Common myeloid progenitor, CD34-positive (primary cell): ENCODE measurements at regions not wholly inside any gene's neighbourhood (a gene's known extent, or its start where the extent isn't known, plus 50 kb on each side); places are given as distances from the start of the nearest gene placed in this dataset.

Experiments
- CTCF ChIA-PET: fragments of 350-600 bp; sonication (Branson Sonifier 250); formaldehyde crosslinking; loops from one replicate; lab custom pipeline; 2021; ENCODE audit warnings: antibody characterized with exemption; lab: Charles Lee
- POLR2A ChIA-PET: fragments of 350-600 bp; sonication (Branson Sonifier 250); formaldehyde crosslinking; loops from one replicate; lab custom pipeline; 2021; ENCODE audit warnings: antibody characterized with exemption; lab: Charles Lee
- DNase-seq, 3 donors: peaks; one replicate each; pipeline versions ENCODE4 v3.0.0 to v3.0.0-alpha.2; 2013
- H3K27ac ChIP-seq, 2 experiments: 1 replicate in 1 of 2; 2 replicates in 1 of 2; pipeline ENCODE4 v1.7.0; 2013; ENCODE audit warnings: inconsistent platforms in 2 of 2, low read length in 2 of 2, mild to moderate bottlenecking in 2 of 2, low read depth in 1 of 2, moderate library complexity in 1 of 2; ENCODE audit not compliant: severe bottlenecking in 2 of 2, insufficient read depth in 1 of 2, poor library complexity in 1 of 2
- H3K27me3 ChIP-seq, 5 experiments: replicated peaks in 2 of 5; 1 replicate in 3 of 5; 2 replicates in 2 of 5; pipeline versions ENCODE4 v1.6.1 to v1.7.0; 2013; ENCODE audit warnings: low read length in 4 of 5, mild to moderate bottlenecking in 2 of 5, moderate library complexity in 2 of 5, inconsistent platforms in 1 of 5; ENCODE audit not compliant: insufficient read depth in 5 of 5, control insufficient read depth in 4 of 5
- H3K36me3 ChIP-seq, 4 experiments: 1 replicate in 2 of 4; 2 replicates in 2 of 4; pipeline versions ENCODE4 v1.6.1 to v1.7.0; 2013; ENCODE audit warnings: low read length in 3 of 4, control low read depth in 1 of 4, mild to moderate bottlenecking in 1 of 4; ENCODE audit not compliant: control insufficient read depth in 4 of 4, insufficient read depth in 4 of 4
- H3K4me1 ChIP-seq, 4 experiments: 1 replicate in 3 of 4; 2 replicates in 1 of 4; pipeline versions ENCODE4 v1.6.1 to v1.7.1; 2013; ENCODE audit warnings: low read length in 3 of 4, mild to moderate bottlenecking in 3 of 4, control low read depth in 1 of 4, inconsistent platforms in 1 of 4, moderate library complexity in 1 of 4; ENCODE audit not compliant: control insufficient read depth in 4 of 4, insufficient read depth in 4 of 4; ENCODE audit errors: control extremely low read depth in 1 of 4
- H3K4me3 ChIP-seq, 7 experiments: 1 replicate in 4 of 7; 2 replicates in 3 of 7; pipeline versions ENCODE4 v1.5.1 to v1.7.0; 2013; ENCODE audit warnings: mild to moderate bottlenecking in 7 of 7, low read length in 6 of 7, moderate library complexity in 6 of 7, inconsistent platforms in 2 of 7, low read depth in 2 of 7, control low read depth in 1 of 7; ENCODE audit not compliant: insufficient read depth in 4 of 7, control insufficient read depth in 1 of 7; ENCODE audit errors: extremely low read depth in 1 of 7
- H3K9me3 ChIP-seq, 5 experiments: 1 replicate in 4 of 5; 2 replicates in 1 of 5; pipeline versions ENCODE4 v1.6.1 to v1.7.1; 2013; ENCODE audit warnings: low read length in 4 of 5, mild to moderate bottlenecking in 2 of 5, inconsistent platforms in 1 of 5, low read depth in 1 of 5, moderate library complexity in 1 of 5; ENCODE audit not compliant: control insufficient read depth in 4 of 5, insufficient read depth in 2 of 5; ENCODE audit errors: control extremely low read depth in 1 of 5
- WGBS: methylation state at CpG from one replicate; pipeline ENCODE4 v1.1.5; 2013; ENCODE audit not compliant: insufficient coverage; 5-methylcytosine and 5-hydroxymethylcytosine counted together

DNA sequence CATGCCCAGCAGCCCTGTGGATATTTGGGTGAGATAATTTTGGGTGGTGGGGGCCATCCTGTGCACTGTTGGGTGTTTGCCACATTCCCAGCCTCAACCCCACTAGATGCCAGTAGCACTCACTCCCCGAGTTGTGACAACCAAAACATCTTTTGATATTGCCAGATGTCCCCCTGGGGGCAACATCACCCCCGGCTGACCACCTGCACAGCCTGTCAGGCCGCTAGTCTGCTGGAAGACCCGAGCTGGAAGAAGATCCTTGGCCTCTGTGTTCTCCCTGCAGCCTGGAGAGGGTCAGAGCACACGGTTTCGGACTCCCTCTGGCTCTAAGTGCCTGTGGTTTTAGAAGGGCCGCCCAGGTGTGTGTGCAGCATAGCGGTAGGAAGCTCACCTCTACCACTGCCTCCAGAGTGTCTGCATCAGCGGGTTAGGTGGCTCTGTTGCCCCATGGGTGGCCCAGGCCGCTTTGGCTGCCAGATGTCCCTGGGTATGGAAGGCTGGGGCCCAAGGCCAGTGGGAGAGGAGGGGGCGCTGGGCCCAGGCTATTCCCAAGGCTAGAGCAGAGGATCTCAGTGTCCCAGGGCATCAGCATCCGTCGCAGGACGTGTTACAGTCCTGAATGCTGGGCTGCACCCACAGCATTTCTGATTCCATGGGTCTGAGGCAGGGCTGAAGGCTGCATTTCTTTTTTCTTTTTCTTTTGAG is 195.8 kb upstream of the GSE1 start:
- H3K36me3 ChIP-seq, result peaks cover 0 to 3% (median 0%) of the 10 kb centered on the region in 4 experiments
- H3K4me1 ChIP-seq, result peaks cover 0 to 41% (median 31%) of the 10 kb centered on the region in 4 experiments
- 84% methylated on average over 11 of the region's 14 CpGs for WGBS
- ChIA-PET CTCF (interaction anchor here (1.3 to 1.7 kb wide), 4 partner anchors 12 to 192 kb away, joined by 4 to 6 read pairs (median 4); no protein-coding TSS in a partner anchor), POLR2A (no interaction called here)
- H3K4me3 ChIP-seq, result no peak overlapping the region
- peaks cover 2 to 11% (median 5%) of the 10 kb centered on the region in 5 experiments for H3K9me3 ChIP-seq
- no peak overlapping the region for H3K27ac ChIP-seq
- DNase-seq, result no peak
- no peaks in the 10 kb centered on the region for H3K27me3 ChIP-seq

DNA sequence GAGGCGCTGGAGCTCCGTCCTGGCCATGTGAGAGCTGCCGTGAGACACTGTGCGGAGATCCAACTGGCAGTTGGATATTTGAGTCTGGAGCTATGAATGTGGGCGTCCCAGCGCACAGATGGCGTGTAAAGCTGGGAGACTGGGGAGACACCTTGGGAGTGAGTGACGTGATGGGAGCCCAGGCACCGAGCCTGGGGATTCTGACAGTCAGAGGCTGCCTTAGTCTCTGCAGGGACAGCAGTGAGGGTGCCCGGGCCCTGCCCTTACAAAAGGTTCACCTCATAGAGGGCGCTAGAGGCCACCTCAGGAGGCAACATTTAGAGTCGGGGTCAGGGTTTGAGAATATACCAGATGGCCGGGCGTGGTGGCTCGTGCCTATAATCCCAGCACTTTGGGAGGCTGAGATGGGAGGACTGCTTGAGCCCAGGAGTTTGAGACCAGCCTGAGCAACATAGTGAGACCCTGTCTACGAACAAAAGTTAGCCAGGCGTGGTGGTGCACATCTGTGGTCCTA is 194.1 kb upstream of the GSE1 start:
- WGBS, result 93% methylated on average over 17 of the region's 17 CpGs
- ChIA-PET POLR2A (no interaction called here), CTCF (interaction anchor here (1.0 to 2.8 kb wide), 18 partner anchors 16 to 194 kb away, joined by 3 to 17 read pairs (median 4); partner anchors contain the start of gene GSE1)
- Histone ChIP-seq H3K27ac (no peak overlapping the region), H3K36me3 (peaks cover 0 to 3% (median 0%) of the 10 kb centered on the region in 4 experiments), H3K9me3 (peaks cover 0 to 3% (median under 1%) of the 10 kb centered on the region in 5 experiments), H3K4me1 (peaks cover 0 to 42% (median 33%) of the 10 kb centered on the region in 4 experiments), H3K27me3 (no peaks in the 10 kb centered on the region), H3K4me3 (no peak overlapping the region)
- no peak for DNase-seq

DNA sequence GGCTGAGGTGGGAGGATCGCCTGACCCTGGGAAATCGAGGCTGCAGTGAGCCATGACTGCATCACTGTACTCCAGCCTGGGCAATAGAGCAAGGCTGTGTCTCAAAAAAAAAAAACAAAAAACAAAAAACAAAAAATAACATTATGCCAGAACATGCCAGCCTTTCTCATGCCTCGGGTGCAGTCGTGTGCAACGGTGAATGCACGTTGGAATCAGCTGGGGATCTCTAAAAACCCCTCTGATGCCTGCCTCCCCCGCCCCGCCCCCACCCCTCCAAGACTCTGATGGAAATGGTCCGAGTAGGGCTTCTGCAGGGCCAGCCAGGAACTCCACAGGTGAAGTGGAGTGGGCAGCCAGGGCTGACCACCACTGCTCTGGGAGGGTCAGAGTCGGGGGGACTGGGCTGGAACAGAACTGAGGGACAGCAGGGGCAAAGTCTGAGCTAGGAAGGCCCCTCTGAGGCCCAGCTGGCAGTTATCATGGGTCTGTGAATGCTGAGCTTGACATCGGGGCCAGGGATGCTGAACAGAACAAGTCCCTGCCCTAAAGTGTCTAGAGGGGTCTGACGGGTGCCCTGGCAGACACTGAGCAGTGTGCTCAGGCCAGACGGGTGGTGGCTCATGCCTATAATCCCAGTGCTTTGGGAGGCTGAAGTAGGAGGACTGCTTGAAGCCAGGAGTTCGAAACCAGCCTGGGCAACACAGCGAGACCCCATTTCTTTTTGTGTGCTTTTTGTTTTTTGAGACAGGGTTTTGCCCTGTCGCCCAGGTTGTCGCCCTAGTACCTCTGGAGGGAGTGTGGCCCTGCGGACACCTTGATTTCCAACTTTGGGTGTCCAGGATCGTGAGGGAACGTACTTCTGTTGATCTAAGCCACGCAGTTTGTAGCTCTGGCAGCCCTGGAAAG is 193.4 kb upstream of the GSE1 start:
- ChIA-PET POLR2A (no interaction called here), CTCF (interaction anchor here (0.6 to 2.8 kb wide), 44 partner anchors 16 to 202 kb away, joined by 3 to 29 read pairs (median 4); partner anchors contain the start of gene GSE1)
- Histone ChIP-seq H3K9me3 (no peaks in the 10 kb centered on the region), H3K4me1 (peaks cover 0 to 42% (median 35%) of the 10 kb centered on the region in 4 experiments), H3K4me3 (no peak overlapping the region), H3K27ac (no peak overlapping the region), H3K36me3 (no peaks in the 10 kb centered on the region), H3K27me3 (no peaks in the 10 kb centered on the region)
- WGBS, result 94% methylated on average over 15 of the region's 21 CpGs
- DNase-seq, result no peak

DNA sequence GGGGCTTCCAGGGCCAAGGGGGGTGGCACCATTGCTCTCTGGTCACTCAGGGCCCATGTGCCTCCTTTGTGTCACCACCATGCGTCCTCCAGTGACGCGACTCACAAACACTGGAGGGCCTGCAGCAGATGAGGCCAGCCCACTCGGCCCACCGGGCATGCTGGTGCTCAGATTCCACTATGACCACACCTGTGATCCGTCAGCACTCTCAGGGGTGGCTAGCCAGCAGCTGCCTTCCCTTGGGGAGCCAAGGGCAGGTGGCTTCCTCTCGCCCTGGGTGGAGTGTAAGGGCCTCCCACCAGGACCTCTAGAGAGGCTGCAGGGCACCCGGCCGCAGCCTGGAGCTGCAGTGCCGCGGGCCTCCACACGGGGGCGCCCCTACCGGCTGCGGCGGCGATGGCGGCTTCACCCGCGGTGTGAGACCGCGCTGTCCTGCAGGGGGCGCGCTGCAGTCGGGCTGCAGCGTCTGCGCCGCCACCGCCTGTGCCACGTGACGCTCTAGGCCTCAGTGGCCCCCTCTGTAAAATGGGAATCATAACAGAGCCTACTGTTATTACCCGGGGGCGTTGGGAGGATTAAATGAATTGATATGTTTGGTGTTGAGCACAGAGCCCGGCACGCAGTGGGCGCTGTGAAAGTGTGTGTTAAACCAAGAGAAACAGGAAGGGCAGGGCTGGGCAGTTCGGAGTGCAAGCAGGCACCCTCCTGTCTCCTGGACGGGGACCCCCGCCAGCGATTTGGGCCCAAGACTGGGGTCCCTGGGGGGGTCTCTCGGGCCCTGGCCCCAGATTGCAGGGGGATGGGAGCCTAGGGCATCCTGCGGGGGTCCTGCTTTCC is 192.4 kb upstream of the GSE1 start:
- H3K9me3 ChIP-seq, result no peaks in the 10 kb centered on the region
- CTCF ChIA-PET, result interaction anchor here (0.6 to 2.8 kb wide), 48 partner anchors 11 to 306 kb away, joined by 3 to 29 read pairs (median 5); partner anchors contain the start of gene GSE1
- H3K4me3 ChIP-seq, result no peak overlapping the region
- POLR2A ChIA-PET, result interaction anchor here (0.6 to 0.9 kb wide), 2 partner anchors 132 to 167 kb away, joined by 4 to 7 read pairs; no protein-coding TSS in a partner anchor
- peaks cover 0 to 42% (median 35%) of the 10 kb centered on the region in 4 experiments for H3K4me1 ChIP-seq
- no peaks in the 10 kb centered on the region for H3K36me3 ChIP-seq
- WGBS, result 36% methylated on average over 39 of the region's 42 CpGs
- no peaks in the 10 kb centered on the region for H3K27me3 ChIP-seq
- H3K27ac ChIP-seq, result no peak overlapping the region
- DNase-seq, result peak; percentile 71 to 86 (median 84)

DNA sequence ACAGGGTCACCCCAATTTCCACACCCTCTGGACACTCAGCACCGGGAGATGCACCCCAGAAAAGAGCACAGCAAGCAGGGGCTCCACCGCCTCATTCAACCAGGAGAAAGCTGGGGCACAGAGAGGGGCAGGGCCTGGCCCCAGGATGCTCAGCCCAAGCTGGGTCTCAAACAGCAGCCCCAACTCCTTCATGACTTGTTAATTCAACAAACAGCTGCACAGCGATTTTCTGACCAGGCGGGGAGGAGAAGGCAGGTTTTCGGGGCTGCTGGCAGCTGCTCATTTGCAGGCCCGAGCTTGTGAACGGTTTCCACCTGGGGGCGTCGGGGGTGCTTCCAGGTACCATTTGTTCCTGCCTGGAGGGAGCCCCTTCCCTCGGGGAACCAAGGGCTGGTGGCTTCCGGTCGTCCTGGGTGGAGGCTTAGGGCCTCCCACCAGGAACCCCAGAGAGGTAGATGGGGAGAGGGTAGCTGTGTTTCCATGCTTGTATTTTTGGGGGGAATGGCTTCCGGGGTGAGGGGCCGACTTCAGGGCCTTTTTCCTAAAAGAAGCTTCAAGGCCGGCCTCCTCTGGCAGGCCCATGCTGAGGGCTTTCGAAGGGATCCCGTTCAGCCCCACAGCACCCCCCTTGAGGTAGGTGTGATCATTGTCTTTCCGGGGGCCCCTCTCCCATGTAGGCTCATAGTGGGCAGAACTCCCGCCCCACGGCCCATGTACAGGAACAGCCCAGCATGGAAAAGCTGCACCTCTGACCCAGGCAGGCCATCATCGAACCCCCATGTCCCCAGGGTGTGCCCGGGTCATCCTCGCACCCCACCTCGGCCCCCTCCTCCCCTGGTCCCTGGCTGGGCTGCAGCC is 191.6 kb upstream of the GSE1 start:
- H3K27me3 ChIP-seq, result no peaks in the 10 kb centered on the region
- H3K4me3 ChIP-seq, result no peak overlapping the region
- POLR2A ChIA-PET, result interaction anchor here (0.6 to 0.9 kb wide), 2 partner anchors 131 to 168 kb away, joined by 4 to 7 read pairs; no protein-coding TSS in a partner anchor
- H3K4me1 ChIP-seq, result peaks cover 0 to 35% (median 27%) of the 10 kb centered on the region in 4 experiments
- H3K36me3 ChIP-seq, result no peaks in the 10 kb centered on the region
- H3K27ac ChIP-seq, result no peak overlapping the region
- DNase-seq, result no peak
- H3K9me3 ChIP-seq, result no peaks in the 10 kb centered on the region
- CTCF ChIA-PET, result interaction anchor here (0.6 to 2.8 kb wide), 37 partner anchors 10 to 307 kb away, joined by 3 to 29 read pairs (median 6); partner anchors contain the start of gene GSE1
- WGBS, result 91% methylated on average over 18 of the region's 24 CpGs
